DOHH2 (cell line): ENCODE measurements at regions not wholly inside any gene's neighbourhood (a gene's known extent, or its start where the extent isn't known, plus 50 kb on each side); places are given as distances from the start of the nearest gene placed in this dataset.

ENCODE experiments used
- H3F3A ChIP-seq: fragments of 200-600 bp; sonication (generic), shearing (Covaris generic); 2 replicates; pipeline ENCODE4 v1.6.0; 2016; ENCODE audit warnings: antibody characterized with exemption, mild to moderate bottlenecking; ENCODE audit not compliant: control insufficient read depth, insufficient read depth
- H3K27ac ChIP-seq: fragments of 200-600 bp; sonication (generic); 2 replicates; pipeline ENCODE4 v1.5.1; 2014; ENCODE audit warnings: low read depth, mild to moderate bottlenecking, low read length, moderate library complexity
- H3K27me3 ChIP-seq: fragments of 200-600 bp; sonication (generic); 2 replicates; pipeline ENCODE4 v1.6.1; 2014; ENCODE audit warnings: mild to moderate bottlenecking, low read length, mixed read lengths; ENCODE audit not compliant: control insufficient read depth
- H3K36me3 ChIP-seq: fragments of 200-600 bp; sonication (generic); 2 replicates; pipeline ENCODE4 v1.6.1; 2014; ENCODE audit warnings: mild to moderate bottlenecking, low read length, moderate library complexity, mixed read lengths; ENCODE audit not compliant: control insufficient read depth
- H3K4me1 ChIP-seq: fragments of 200-600 bp; sonication (generic); 2 replicates; pipeline ENCODE4 v1.6.1; 2014; ENCODE audit warnings: mild to moderate bottlenecking, low read length, mixed read lengths; ENCODE audit not compliant: control insufficient read depth
- H3K4me2 ChIP-seq: fragments of 200-600 bp; sonication (generic); 2 replicates; pipeline ENCODE4 v1.6.0; 2014; ENCODE audit warnings: mild to moderate bottlenecking, low read length, moderate library complexity
- H3K4me3 ChIP-seq: fragments of 200-600 bp; sonication (generic); 2 replicates; pipeline ENCODE4 v1.5.1; 2014; ENCODE audit warnings: mild to moderate bottlenecking, low read length, mixed read lengths
- H3K79me2 ChIP-seq: fragments of 200-600 bp; sonication (generic); 2 replicates; pipeline ENCODE4 v1.6.1; 2014; ENCODE audit warnings: mild to moderate bottlenecking, low read length, mixed read lengths; ENCODE audit not compliant: control insufficient read depth
- H3K9me2 ChIP-seq: fragments of 200-600 bp; sonication (generic); replicated peaks from 2 replicates; pipeline ENCODE4 v1.6.1; 2014; ENCODE audit warnings: mild to moderate bottlenecking, low read length, mixed read lengths; ENCODE audit not compliant: control insufficient read depth
- H3K9me3 ChIP-seq: fragments of 200-600 bp; sonication (generic); 2 replicates; pipeline ENCODE4 v1.6.1; 2014; ENCODE audit warnings: antibody characterized with exemption, low read length, mixed read lengths; ENCODE audit not compliant: control insufficient read depth, insufficient read depth
- H4K20me1 ChIP-seq: fragments of 200-600 bp; sonication (generic); 2 replicates; pipeline ENCODE4 v1.6.0; 2014; ENCODE audit warnings: low read depth, mild to moderate bottlenecking, antibody characterized with exemption, low read length, moderate library complexity; ENCODE audit not compliant: control insufficient read depth, insufficient read depth
- CTCF ChIP-seq: fragments of 200-600 bp; sonication (generic); IDR thresholded peaks from one replicate; pipeline ENCODE4 v1.5.1; 2014; ENCODE audit warnings: antibody characterized with exemption, mild to moderate bottlenecking, low read depth, low read length; ENCODE audit not compliant: poor library complexity, severe bottlenecking
- EZH2phosphoT487 ChIP-seq: fragments of 200-600 bp; sonication (generic); IDR thresholded peaks from 2 replicates; pipeline ENCODE4 v1.6.1; 2017; ENCODE audit warnings: borderline replicate concordance, mild to moderate bottlenecking, antibody characterized with exemption, low read length, moderate library complexity, mixed read lengths

DNA sequence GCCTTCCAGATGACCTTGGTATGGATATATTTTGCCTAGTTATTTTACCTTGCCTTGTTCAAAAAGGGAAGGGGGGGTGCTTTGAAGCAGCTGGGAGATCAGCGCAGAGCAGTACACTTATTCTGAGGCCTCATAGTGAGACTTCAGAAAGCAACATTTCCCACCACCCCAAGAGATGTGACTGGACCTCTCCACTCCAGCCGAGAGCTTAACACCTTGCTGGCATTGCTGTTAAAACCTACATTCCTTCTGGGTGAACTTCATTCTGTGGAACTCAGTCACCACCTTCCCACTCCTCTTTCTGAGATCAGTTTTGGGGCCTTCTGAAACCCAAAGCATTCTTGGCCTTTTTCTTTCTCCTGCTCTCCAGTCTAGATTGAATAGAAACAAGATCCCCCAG is 148.7 kb downstream of the BARHL2 start:
- Histone ChIP-seq H3K4me3 (no peak overlapping the region), H3K27ac (no peak overlapping the region), H3F3A (no peaks in the 10 kb centered on the region), H3K9me2 (no peaks in the 10 kb centered on the region; the same call in 1 of the 2 replicates), H3K9me3 (no peaks in the 10 kb centered on the region), H3K4me1 (no peaks in the 10 kb centered on the region), H4K20me1 (no peaks in the 10 kb centered on the region), H3K27me3 (no peaks in the 10 kb centered on the region), H3K4me2 (no peak overlapping the region), H3K79me2 (no peaks in the 10 kb centered on the region), H3K36me3 (no peaks in the 10 kb centered on the region)
- TF ChIP-seq CTCF (no peak), EZH2phosphoT487 (no peak)

DNA sequence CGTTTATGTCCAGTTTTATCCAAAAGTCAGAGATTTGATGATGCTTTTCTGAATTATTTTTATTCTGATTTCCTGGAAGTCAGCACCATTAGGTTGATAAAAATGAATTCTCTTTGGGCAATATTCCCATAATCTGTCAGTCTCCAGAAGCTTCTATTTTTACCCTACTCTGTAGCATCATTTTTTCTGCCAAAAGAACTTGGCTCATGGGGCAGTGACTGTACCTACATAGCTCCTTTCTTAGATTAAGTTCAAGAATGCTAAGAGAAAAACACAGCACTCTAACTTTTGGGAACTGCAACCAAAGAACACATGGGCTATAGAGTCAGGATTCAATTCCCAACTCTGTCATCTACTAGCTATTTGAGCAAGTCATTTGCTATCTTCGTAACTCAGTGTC is 152.9 kb downstream of the BARHL2 start:
- no peaks in the 10 kb centered on the region for H3K9me3 ChIP-seq
- no peaks in the 10 kb centered on the region for H3K79me2 ChIP-seq
- no peaks in the 10 kb centered on the region for H3F3A ChIP-seq
- H3K27me3 ChIP-seq: peaks cover 3% of the 10 kb centered on the region; the same call in 1 of the 2 replicates
- no peak overlapping the region for H3K27ac ChIP-seq
- TF ChIP-seq EZH2phosphoT487: no peak
- no peak for TF ChIP-seq CTCF
- no peak overlapping the region for H3K4me2 ChIP-seq
- no peak overlapping the region for H3K4me3 ChIP-seq
- H4K20me1 ChIP-seq: no peaks in the 10 kb centered on the region
- H3K9me2 ChIP-seq: no peaks in the 10 kb centered on the region; the same call in 1 of the 2 replicates
- no peaks in the 10 kb centered on the region for H3K4me1 ChIP-seq
- no peaks in the 10 kb centered on the region for H3K36me3 ChIP-seq

- Histone ChIP-seq H3K4me2 (no peak overlapping the region), H4K20me1 (no peaks in the 10 kb centered on the region), H3F3A (no peaks in the 10 kb centered on the region), H3K27ac (no peak overlapping the region), H3K9me2 (no peaks in the 10 kb centered on the region; the same call in 1 of the 2 replicates), H3K9me3 (no peaks in the 10 kb centered on the region), H3K79me2 (no peaks in the 10 kb centered on the region), H3K4me3 (no peak overlapping the region), H3K36me3 (no peaks in the 10 kb centered on the region), H3K4me1 (no peaks in the 10 kb centered on the region), H3K27me3 (peaks cover 6% of the 10 kb centered on the region; the same call in 1 of the 2 replicates)
- TF ChIP-seq EZH2phosphoT487 (no peak), CTCF (no peak)
Measured at GRCh38 chr1:90562892-90563291, 154.2 kb downstream of the BARHL2 start.

- peaks cover 6% of the 10 kb centered on the region; the same call in 1 of the 2 replicates for H3K27me3 ChIP-seq
- no peak overlapping the region for H3K4me2 ChIP-seq
- H3K27ac ChIP-seq: no peak overlapping the region
- no peaks in the 10 kb centered on the region; the same call in 1 of the 2 replicates for H3K9me2 ChIP-seq
- no peaks in the 10 kb centered on the region for H3K79me2 ChIP-seq
- no peaks in the 10 kb centered on the region for H3F3A ChIP-seq
- H3K4me3 ChIP-seq: no peak overlapping the region
- no peaks in the 10 kb centered on the region for H3K36me3 ChIP-seq
- no peaks in the 10 kb centered on the region for H3K4me1 ChIP-seq
- no peaks in the 10 kb centered on the region for H3K9me3 ChIP-seq
- H4K20me1 ChIP-seq: no peaks in the 10 kb centered on the region
- TF ChIP-seq CTCF: no peak
- no peak for TF ChIP-seq EZH2phosphoT487
Measured at GRCh38 chr1:90561911-90562310, 155.2 kb downstream of the BARHL2 start.
